ENCODE measurements at regions not wholly inside any gene's neighbourhood (a gene's known extent, or its start where the extent isn't known, plus 50 kb on each side); places are given as distances from the start of the nearest gene placed in this dataset.
A peak's percentile ranks its signal among the peaks of the same experiment; 100 is the strongest.

DNA sequence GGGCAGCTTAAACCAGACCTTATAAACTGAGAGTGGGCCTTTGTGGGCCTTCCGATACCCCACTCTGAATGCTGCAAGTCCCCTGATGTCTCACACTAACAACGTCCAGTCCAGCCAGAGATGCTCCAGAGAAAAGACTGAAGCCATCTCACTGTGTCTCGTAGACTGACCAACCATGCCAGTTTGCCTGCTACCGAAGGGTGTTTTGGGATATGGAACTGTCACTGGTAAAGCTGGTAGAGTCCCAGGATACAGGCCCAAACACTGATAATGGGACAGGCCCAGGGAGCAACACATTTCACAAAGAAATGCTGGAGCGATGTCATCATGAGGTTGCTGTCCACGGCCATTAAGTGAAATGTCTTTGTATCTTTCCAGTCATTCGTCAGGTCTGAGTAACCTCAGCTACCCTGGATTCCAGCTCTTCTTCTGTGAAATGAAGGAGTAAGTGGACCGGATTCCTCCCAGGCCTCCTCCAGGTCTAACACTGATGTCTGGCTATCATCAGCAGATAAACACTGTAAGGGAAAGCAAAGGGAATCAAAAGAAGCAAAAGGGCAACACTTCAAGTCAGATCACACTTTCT, 81.6 kb downstream of the SLC5A7 start:
- no peak for DNase-seq

DNA sequence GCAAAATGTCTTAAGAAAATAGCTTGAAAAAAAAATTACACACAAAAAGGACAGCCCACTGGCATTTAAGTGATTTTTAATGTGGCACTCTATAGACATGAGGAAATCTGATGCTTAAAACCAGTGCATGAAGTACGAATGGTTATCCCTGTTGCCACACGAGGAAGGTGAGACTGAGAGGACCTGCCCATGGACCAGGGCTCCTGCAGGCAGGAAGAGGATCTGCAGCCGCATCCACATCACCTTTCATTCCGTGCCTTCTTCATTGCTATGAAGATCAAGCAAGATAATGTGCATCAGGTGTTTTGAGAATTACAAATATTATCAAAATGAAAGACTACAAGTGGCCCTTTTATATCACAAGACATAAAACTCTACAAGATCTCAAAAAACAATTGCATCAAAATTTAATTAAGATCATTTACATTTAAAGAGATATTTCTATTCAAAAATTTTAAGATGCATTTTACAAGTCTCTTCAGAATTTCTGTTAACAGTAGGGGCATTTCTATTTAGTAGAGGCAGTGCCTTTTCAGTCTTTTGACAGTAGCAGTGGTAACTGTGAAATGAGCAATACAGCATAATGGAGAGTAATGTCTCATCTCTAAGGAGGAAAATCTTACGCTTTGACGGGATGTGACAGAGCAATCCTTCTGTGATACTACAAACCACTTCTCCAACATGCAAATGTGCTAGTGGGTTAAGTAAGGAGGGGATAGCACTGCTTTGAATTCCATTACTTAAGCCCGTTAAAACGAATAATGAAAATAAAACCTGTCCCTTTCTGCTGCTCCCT, 83.4 kb downstream of the SLC5A7 start:
- DNase-seq, result no peak

- DNase-seq, result no peak
These were observed 87.2 kb downstream of the SLC5A7 start for GRCh38 chr2:108073415-108074072.

DNA sequence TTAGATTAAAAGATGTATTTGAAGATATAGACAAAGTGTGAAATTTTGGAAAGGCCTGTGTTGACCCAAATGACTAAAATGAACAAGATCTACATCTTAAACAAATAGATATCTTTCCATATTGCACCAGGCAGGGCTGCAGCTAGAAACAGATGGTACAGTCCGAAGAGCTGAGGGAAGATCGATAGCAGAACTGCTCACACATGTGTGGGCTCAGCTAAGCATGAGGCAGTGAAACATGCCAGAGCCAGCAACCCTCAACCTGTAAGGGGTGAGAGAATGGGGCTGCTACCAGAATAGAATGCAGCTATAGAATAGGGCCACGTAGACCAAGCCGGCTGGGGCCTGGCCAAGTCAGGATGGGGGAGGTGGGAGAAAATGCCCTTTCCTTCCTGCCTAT, 87.8 kb downstream of the SLC5A7 start:
- no peak for DNase-seq

DNA sequence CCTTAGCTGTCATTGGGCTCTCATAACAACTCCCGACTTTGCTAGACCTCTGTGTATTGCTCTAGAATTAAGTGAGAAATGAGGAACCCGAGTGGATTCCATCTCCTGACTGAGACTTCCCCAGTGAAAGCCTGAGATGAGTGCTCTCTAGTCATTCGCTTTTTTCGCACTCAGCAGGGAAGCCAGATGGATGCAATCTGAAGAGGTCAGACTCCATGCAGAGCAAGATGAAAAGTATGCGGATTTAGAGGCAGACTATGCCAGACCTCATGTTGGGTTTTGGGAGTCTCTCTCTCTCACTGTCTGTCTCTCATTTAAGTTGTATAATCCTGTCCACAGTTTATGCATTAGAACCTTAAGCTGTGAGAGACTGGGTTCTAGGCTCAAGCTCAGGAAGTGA, 88.6 kb downstream of the SLC5A7 start:
- peak; percentile 5 for DNase-seq

DNA sequence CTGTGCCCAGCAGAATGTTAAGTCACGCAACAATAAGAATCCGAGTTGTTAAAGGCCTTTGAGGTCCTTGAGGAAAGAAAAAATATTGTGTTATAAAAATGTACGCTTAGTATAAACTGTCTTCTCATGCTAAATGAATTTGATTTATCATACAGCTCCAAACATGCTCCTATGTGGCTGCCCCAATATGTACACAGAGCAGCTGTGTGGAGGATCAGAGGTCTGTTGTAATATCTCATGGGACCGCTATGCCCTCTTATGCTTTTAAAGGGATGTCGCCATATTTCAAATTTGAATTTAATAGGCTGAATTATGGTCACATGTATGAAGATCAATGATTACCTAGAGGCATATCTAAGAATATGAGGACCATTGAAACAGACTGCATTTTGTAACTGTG, 90.2 kb downstream of the SLC5A7 start:
- no peak for DNase-seq

GRCh38 chr2:108079736-108080135, 93.4 kb downstream of the SLC5A7 start:
- no peak for DNase-seq

DNA sequence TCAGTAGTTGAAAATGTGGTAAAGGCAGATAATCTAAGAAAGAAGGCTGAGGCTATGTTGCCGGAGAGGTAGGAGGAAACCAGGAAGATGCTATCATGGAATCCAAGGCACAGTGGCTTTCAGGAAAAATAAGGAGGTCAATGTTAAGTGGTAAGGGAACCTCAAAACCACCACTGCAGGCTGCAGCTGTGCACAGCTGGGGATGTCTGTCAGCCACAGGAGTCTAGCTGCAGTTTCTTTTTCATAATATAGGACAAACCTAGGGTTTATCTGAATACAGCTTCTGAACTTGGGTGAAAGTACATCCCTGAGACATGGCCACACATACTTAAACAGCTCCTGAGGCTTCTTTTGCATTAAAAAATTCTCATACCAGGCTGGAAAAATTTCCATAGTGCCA, 93.9 kb downstream of the SLC5A7 start:
- DNase-seq, result no peak

DNA sequence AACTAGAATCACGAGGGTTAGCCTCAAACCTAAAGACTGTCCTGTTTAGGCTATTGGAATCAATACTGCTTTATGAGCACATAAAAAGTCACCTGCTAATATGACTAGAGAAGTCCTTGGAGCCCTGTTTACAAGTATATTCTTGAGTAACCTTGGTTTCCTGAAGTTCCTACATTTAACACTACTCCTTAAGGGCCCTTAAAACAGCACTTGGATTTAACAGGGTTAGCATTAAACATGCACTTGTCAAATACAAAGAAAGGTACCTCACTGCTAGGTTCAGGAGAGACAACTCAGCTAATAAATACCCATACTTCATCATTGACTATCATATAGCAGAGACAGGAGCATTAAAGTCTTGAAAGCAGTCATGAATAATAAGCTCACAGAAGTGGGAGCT, 96.7 kb downstream of the SLC5A7 start:
- no peak for DNase-seq

GRCh38 chr2:108084311-108084710, 98.0 kb downstream of the SLC5A7 start:
- DNase-seq, result no peak

- no peak for DNase-seq
These were observed 106.6 kb downstream of the SLC5A7 start for GRCh38 chr2:108092886-108093285.

- DNase-seq, result no peak
These were observed 115.2 kb downstream of the SLC5A7 start for GRCh38 chr2:108101481-108101880.

DNA sequence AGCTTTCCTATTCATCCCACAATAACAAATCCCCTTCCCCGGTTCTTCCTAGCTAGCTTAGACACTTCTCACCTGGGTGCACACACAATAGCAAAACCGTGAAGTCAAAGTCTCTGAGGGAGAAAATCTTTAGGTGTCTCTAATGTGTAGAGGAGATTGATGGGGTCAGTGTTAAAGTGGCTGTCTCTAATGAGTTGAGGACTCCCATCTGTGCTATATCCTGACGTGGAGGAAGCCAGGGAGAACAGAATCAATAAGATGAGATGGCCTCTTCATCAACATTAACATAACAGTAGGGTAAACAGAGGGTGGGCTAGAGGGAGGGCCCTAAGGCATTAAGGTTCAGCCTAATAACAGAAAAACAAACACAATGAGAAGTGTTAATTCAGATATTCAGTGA, 120.4 kb downstream of the SLC5A7 start:
- DNase-seq, result no peak

- DNase-seq, result no peak
These were observed 125.6 kb downstream of the SLC5A7 start for GRCh38 chr2:108111936-108112335.

DNA sequence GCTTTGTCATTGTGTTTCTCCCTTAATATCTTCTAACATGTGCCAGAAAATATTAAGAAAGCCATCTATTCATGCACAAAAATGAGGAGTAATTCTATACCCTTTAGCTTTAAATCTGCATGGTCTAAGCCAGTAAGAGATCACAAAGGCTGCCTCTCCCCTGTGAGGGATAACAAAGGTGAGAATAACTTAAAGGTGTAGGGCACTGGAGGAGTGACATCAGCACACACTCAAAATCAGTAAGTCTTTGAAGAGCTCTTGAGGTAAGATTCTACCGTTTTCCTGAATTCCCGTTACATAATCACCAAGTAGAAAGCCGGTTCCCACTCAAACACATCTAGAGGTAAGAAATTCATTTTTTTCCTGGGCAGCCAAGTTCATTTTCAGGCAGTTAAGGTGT, 123.9 kb upstream of the SULT1C3 start:
- DNase-seq, result no peak

DNA sequence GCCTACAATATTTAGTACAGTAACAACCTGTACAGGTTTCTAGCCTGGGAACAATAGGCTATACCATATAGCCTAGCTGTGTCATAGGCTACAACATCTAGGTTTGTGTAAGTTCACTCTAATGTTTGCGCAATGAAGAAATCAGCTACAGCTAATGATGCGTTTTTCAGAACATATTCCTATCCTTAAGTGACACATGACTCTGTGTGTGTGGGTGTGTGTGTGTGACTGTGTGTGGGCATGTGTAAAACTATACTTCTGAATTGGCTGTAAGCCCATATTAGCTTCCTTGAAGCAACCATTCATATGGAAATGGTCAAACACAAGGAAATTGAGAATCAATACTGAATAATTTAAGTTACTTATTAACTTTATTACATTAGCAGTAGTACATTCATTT, 120.8 kb upstream of the SULT1C3 start:
- no peak for DNase-seq

DNA sequence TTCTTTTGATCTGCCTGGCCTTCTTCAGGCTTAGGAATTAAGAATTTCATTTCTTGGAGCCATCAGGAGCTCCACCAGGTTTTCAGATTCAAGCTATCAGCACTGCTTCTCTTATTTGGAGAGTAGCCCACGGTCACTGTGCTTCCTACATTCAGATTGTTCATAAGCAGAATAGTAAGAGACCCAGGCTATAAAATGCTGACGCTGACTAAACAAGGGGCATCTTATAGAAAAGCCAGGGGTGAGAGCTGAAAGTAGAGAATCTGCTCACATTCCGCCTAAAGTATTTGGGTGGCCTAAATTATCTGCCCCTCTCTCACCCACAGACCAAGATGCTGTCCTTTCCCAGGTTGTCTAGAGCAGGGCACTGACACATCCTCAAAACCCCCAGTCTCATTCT, 120.3 kb upstream of the SULT1C3 start:
- no peak for DNase-seq

GRCh38 chr2:108124736-108125495, 114.9 kb upstream of the SULT1C3 start:
- DNase-seq, result no peak

DNA sequence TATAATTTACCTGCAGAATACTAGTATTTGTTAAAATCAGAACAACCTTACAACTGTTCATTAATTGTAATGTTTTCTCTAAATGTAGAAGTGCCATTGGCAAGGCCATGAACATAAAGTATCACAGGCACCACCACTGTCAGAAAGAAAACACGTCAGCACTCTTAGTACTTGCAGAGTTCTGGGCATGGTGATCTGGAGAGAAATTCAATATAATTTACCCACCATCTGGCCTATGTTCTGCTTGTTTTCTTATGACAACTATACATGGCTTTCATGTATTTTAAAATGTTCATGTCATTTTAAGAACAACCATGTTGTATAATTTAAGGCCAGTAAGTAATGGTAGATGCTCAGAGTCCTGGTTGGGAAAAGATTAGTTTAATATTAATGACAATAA, 114.2 kb upstream of the SULT1C3 start:
- DNase-seq, result no peak

DNA sequence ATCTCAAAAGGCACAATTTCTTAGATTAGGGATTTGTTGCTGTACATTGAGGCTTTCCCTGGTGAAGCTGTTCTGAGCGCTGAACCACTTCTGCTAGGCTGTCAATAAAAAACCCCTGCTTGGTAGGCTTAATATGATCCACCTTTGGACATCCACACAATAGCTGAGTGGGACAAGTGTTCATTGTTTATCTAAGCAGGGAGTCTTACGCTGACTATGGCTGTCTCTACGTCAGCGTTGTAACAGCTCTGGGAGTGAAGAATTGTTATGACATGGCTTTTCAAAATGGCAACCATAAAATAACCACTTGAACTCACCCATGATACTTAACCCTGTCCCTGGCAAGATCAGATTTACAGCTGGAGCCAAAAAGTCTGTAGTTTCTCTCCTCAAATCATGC, 111.5 kb upstream of the SULT1C3 start:
- DNase-seq, result no peak

GRCh38 chr2:108129636-108130035, 110.1 kb upstream of the SULT1C3 start:
- no peak for DNase-seq

DNA sequence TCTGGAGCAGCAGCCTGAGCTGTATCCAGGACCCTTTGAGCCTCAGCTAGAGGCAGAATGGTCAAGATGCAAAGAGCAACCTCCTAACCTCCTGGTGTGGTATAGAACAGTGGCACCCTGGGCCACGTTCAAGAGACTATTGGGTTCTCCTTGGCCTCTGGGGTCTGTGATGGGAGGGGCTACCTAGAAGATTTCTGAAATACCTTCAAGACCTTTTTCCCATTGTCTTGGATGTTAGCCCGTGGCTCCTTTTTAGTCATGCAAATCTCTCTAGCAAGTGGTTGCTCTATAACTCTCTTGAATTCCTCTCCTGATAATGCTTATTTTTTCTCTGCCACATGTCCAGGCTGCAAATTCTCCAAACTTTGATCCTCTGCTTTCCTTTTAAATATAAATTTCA, 106.3 kb upstream of the SULT1C3 start:
- DNase-seq, result no peak

GRCh38 chr2:108139521-108139920, 100.2 kb upstream of the SULT1C3 start:
- peak; percentile 29 for DNase-seq

All from fibroblast of skin of scalp (primary cell).